Endothelial cell of umbilical vein (primary cell): ENCODE measurements at regions not wholly inside any gene's neighbourhood (a gene's known extent, or its start where the extent isn't known, plus 50 kb on each side); places are given as distances from the start of the nearest gene placed in this dataset.

Experiments
- BruUV-seq: library from RNA; stranded (reverse); fragments of 400-500 nt; replicated peaks from 2 replicates; lab custom pipeline; 2021; lab: Mats Ljungman, UMichigan
- CTCF ChIA-PET: fragments of 300-600, 350-600 bp; sonication (Branson Sonifier 250); formaldehyde crosslinking; loops from one replicate; lab custom pipeline; 2021; ENCODE audit warnings: antibody characterized with exemption, inconsistent platforms; lab: Charles Lee
- POLR2A ChIA-PET: fragments of 300-600, 350-600 bp; sonication (Branson Sonifier 250); formaldehyde crosslinking; loops from one replicate; lab custom pipeline; 2021; ENCODE audit warnings: antibody characterized with exemption, inconsistent platforms; lab: Charles Lee
- DNase-seq: peaks from one replicate; pipeline ENCODE4 v3.0.0-alpha.2; 2011; ENCODE audit warnings: low read depth, low spot score
- FAIRE-seq: peaks from 2 replicates; lab custom pipeline; 2011; peaks lifted over from hg19 to GRCh38; lab: Jason Lieb, UNC
- H2AFZ ChIP-seq: 2 replicates; pipeline ENCODE4 v1.6.0; 2012; ENCODE audit warnings: low read depth, low read length, control low read depth, inconsistent platforms
- H3K27ac ChIP-seq: 2 replicates; pipeline ENCODE4 v1.5.1; 2011; ENCODE audit warnings: low read depth, mild to moderate bottlenecking, control low read depth, low read length, moderate library complexity; ENCODE audit not compliant: insufficient read depth
- H3K27me3 ChIP-seq, 2 experiments: 2 replicates each; pipeline versions ENCODE4 v1.6.0 to v1.6.1; 2011; ENCODE audit warnings: low read length in 2 of 2, mixed read lengths in 1 of 2; ENCODE audit not compliant: control insufficient read depth in 2 of 2, insufficient read depth in 2 of 2
- H3K36me3 ChIP-seq, 2 experiments: 2 replicates in 1 of 2; 3 replicates in 1 of 2; pipeline ENCODE4 v1.5.1; 2011; ENCODE audit warnings: low read length in 2 of 2, mild to moderate bottlenecking in 1 of 2, moderate library complexity in 1 of 2; ENCODE audit not compliant: control insufficient read depth in 2 of 2, insufficient read depth in 2 of 2; ENCODE audit errors: extremely low read depth in 1 of 2
- H3K4me1 ChIP-seq: 3 replicates; pipeline ENCODE4 v1.5.1; 2011; ENCODE audit warnings: mild to moderate bottlenecking, low read length; ENCODE audit not compliant: control insufficient read depth, insufficient read depth; ENCODE audit errors: extremely low read depth
- H3K4me2 ChIP-seq: 2 replicates; pipeline ENCODE4 v1.6.1; 2011; ENCODE audit warnings: low read length, control low read depth, mixed read lengths; ENCODE audit not compliant: insufficient read depth
- H3K4me3 ChIP-seq, 3 experiments: fragments of 200-600 bp in 1 of 3; sonication (generic), shearing (Covaris generic) in 1 of 3; replicated peaks in 1 of 3; 2 replicates each; pipeline ENCODE4 v1.5.1; 2011 to 2016; ENCODE audit warnings: control low read depth in 3 of 3, low read length in 3 of 3, mild to moderate bottlenecking in 2 of 3, inconsistent platforms in 1 of 3, low read depth in 1 of 3, moderate library complexity in 1 of 3; ENCODE audit not compliant: insufficient read depth in 1 of 3
- H3K79me2 ChIP-seq: 2 replicates; pipeline ENCODE4 v1.6.0; 2012; ENCODE audit warnings: low read length, inconsistent platforms; ENCODE audit not compliant: control insufficient read depth, insufficient read depth
- H3K9ac ChIP-seq: replicated peaks from 2 replicates; pipeline ENCODE3; 2011; ENCODE audit warnings: low read length, control low read depth; ENCODE audit not compliant: insufficient read depth; ENCODE audit errors: extremely low read depth
- H3K9me1 ChIP-seq: replicated peaks from 3 replicates; pipeline ENCODE4 v1.6.0; 2011; ENCODE audit warnings: mild to moderate bottlenecking, low read length; ENCODE audit not compliant: control insufficient read depth, insufficient read depth; ENCODE audit errors: extremely low read depth
- H3K9me3 ChIP-seq: replicated peaks from 2 replicates; pipeline ENCODE4 v1.5.1; 2012; ENCODE audit warnings: low read length, inconsistent platforms; ENCODE audit not compliant: control insufficient read depth, insufficient read depth
- H4K20me1 ChIP-seq: replicated peaks from 2 replicates; pipeline ENCODE3; 2011; ENCODE audit warnings: mild to moderate bottlenecking, low read length; ENCODE audit not compliant: control insufficient read depth, insufficient read depth; ENCODE audit errors: extremely low read depth
- EZH2 ChIP-seq: IDR thresholded peaks from 2 replicates; pipeline ENCODE4 v1.6.1; 2012; ENCODE audit warnings: borderline replicate concordance, low read depth, mild to moderate bottlenecking, moderate library complexity, low read length, inconsistent platforms; ENCODE audit not compliant: severe bottlenecking
- FOS ChIP-seq: IDR thresholded peaks from 2 replicates; pipeline ENCODE4 v1.6.1; 2011; ENCODE audit warnings: mild to moderate bottlenecking, low read length, moderate library complexity, borderline replicate concordance; ENCODE audit not compliant: insufficient read depth
- GATA2 ChIP-seq: IDR thresholded peaks from 2 replicates; pipeline ENCODE4 v1.7.0; 2011; ENCODE audit warnings: low read depth, mild to moderate bottlenecking, moderate library complexity, mixed read lengths, low read length; ENCODE audit not compliant: insufficient read length, insufficient read depth
- JUN ChIP-seq: IDR thresholded peaks from 2 replicates; pipeline ENCODE4 v1.6.1; 2011; ENCODE audit warnings: borderline replicate concordance, low read depth; ENCODE audit not compliant: insufficient read length, insufficient read depth
- MYC ChIP-seq: IDR thresholded peaks from one replicate; pipeline ENCODE4 v1.6.1; 2011; ENCODE audit warnings: mild to moderate bottlenecking, low read depth, low read length
- POLR2A ChIP-seq: IDR thresholded peaks from 2 replicates; pipeline ENCODE4 v1.6.1; 2012; ENCODE audit warnings: low read depth, mild to moderate bottlenecking, control low read depth, low read length
- POLR2AphosphoS5 ChIP-seq: IDR thresholded peaks from 2 replicates; pipeline ENCODE4 v1.6.1; 2012; ENCODE audit warnings: low read depth, mild to moderate bottlenecking, control low read depth, low read length, moderate library complexity; ENCODE audit not compliant: insufficient read depth
- dilution Hi-C: fragments of 300-500 bp; cut with MboI; formaldehyde crosslinking; loops from one replicate; pipeline ENCODE4 v1.15.0; 2019; ENCODE audit warnings: low sequenced_read_pairs; ENCODE audit not compliant: extremely low pct_ligation_motif_present
- intact Hi-C: fragments of 100-400 bp; cut with micrococcal nuclease; formaldehyde crosslinking; loops from one replicate; pipeline ENCODE4 v1.10.0; 2022
- TF ChIP-seq, protein P1 (sequence below), 2 donors: IDR thresholded peaks; 1 replicate in 1 of 2; 2 replicates in 1 of 2; pipeline ENCODE4 v1.5.1; 2011; ENCODE audit warnings: low read length in 2 of 2, mild to moderate bottlenecking in 2 of 2, moderate library complexity in 2 of 2, control low read depth in 1 of 2, inconsistent platforms in 1 of 2, low read depth in 1 of 2; ENCODE audit not compliant: insufficient read depth in 1 of 2; ENCODE audit errors: extremely low read depth in 1 of 2
- TF ChIP-seq, protein P2 (sequence below): IDR thresholded peaks from 2 replicates; pipeline ENCODE4 v1.6.1; 2011; ENCODE audit not compliant: insufficient read depth, insufficient read length

DNA sequence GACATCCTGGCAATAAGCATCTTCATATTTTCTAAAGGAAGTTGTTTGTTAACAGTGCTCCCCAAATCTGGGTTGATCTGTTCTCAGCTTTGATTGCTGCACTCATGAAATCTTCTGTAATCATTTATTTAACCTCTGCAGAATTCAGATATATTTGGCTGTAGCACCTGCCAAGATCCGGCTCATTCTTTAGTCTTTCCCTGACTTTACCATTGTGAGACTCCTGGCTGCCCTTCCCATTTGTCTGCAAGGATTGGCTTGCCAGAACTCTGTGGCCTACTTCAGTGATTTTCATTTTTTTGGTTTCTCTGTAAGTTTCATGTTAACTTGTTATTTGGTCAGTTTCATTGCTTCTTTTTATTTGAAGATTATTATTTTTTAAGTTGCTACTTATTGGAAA lies 191.2 kb upstream of the PLXNC1 start:
- H2AFZ ChIP-seq: no peak overlapping the region
- H3K4me1 ChIP-seq: no peaks in the 10 kb centered on the region
- POLR2A ChIA-PET: no interaction called here
- TF ChIP-seq MYC: no peak
- TF ChIP-seq, protein P1, sequence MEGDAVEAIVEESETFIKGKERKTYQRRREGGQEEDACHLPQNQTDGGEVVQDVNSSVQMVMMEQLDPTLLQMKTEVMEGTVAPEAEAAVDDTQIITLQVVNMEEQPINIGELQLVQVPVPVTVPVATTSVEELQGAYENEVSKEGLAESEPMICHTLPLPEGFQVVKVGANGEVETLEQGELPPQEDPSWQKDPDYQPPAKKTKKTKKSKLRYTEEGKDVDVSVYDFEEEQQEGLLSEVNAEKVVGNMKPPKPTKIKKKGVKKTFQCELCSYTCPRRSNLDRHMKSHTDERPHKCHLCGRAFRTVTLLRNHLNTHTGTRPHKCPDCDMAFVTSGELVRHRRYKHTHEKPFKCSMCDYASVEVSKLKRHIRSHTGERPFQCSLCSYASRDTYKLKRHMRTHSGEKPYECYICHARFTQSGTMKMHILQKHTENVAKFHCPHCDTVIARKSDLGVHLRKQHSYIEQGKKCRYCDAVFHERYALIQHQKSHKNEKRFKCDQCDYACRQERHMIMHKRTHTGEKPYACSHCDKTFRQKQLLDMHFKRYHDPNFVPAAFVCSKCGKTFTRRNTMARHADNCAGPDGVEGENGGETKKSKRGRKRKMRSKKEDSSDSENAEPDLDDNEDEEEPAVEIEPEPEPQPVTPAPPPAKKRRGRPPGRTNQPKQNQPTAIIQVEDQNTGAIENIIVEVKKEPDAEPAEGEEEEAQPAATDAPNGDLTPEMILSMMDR (IDR thresholded peaks at IDR 0.05; ENCODE audit: extremely low read depth in 1 of 2, insufficient read depth in 1 of 2, low read depth in 1 of 2, low read length in 2 of 2): no peak
- H3K4me3 ChIP-seq: no peak overlapping the region
- H3K36me3 ChIP-seq: no peaks in the 10 kb centered on the region
- no peaks in the 10 kb centered on the region for H3K9me1 ChIP-seq
- H3K9me3 ChIP-seq: no peaks in the 10 kb centered on the region
- H3K79me2 ChIP-seq: no peaks in the 10 kb centered on the region
- H3K27me3 ChIP-seq: no peaks in the 10 kb centered on the region
- intact Hi-C loops (no loop called here), dilution Hi-C loops (no loop called here)
- FAIRE-seq (no peak), DNase-seq (no peak)
- H3K9ac ChIP-seq: no peak overlapping the region
- no TSS peak for BruUV-seq
- CTCF ChIA-PET: no interaction called here
- no peak overlapping the region for H3K4me2 ChIP-seq
- no peaks in the 10 kb centered on the region for H4K20me1 ChIP-seq
- H3K27ac ChIP-seq: no peak overlapping the region

DNA sequence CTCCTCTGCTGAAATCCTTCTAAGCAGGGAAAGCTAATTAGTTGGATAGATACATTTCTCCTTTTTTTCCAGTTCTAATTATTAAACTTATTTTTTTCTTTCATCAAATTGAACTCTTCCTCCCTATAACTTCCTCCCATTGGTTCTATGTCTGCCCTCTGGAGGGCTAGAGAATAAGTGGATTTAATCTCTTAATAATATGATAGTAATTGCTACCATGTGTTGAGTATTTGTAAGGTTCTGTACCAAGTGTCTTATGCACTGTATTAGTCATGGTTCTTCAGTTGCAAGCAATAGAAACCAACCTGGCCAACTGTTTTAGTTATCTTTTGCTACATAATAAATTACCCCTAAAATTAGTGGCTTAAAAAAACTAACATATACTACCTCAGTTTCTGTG lies 190.5 kb upstream of the PLXNC1 start:
- Histone ChIP-seq H3K9ac (no peak overlapping the region), H3K79me2 (no peaks in the 10 kb centered on the region), H4K20me1 (no peaks in the 10 kb centered on the region), H3K36me3 (no peaks in the 10 kb centered on the region), H3K4me2 (no peak overlapping the region), H3K27ac (no peak overlapping the region), H3K27me3 (no peaks in the 10 kb centered on the region), H3K4me3 (no peak overlapping the region), H3K9me3 (no peaks in the 10 kb centered on the region), H3K4me1 (no peaks in the 10 kb centered on the region), H3K9me1 (no peaks in the 10 kb centered on the region), H2AFZ (no peak overlapping the region)
- DNase-seq: no peak
- CTCF ChIA-PET: no interaction called here
- no TSS peak for BruUV-seq
- POLR2A ChIA-PET: no interaction called here
- no peak for FAIRE-seq
- TF ChIP-seq MYC (no peak), POLR2AphosphoS5 (no peak), JUN (no peak), FOS (no peak), GATA2 (no peak), EZH2 (no peak), POLR2A (no peak)
- TF ChIP-seq, protein P1 (IDR thresholded peaks at IDR 0.05; ENCODE audit: extremely low read depth in 1 of 2, insufficient read depth in 1 of 2, low read depth in 1 of 2, low read length in 2 of 2): no peak
- TF ChIP-seq, protein P2, sequence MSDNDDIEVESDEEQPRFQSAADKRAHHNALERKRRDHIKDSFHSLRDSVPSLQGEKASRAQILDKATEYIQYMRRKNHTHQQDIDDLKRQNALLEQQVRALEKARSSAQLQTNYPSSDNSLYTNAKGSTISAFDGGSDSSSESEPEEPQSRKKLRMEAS: no peak
- dilution Hi-C loops: no loop called here
- intact Hi-C loops: no loop called here
